Activated CD8-positive, alpha-beta T cell treated with anti-CD3 and anti-CD28 coated beads for 36 hours (primary cell): ENCODE measurements at regions not wholly inside any gene's neighbourhood (a gene's known extent, or its start where the extent isn't known, plus 50 kb on each side); places are given as distances from the start of the nearest gene placed in this dataset.
"Not testable (repeated sequence)": the region's sequence is repeated elsewhere in the genome, so short reads cannot be mapped to it uniquely, and the experiment has no call there.

ENCODE experiments used
- ATAC-seq: fragments of 200-7000 bp; cut with Tn5 transposase; one replicate; pipeline ENCODE4 v1.10.0; 2021; ENCODE audit warnings: mild to moderate bottlenecking, moderate library complexity
- CTCF ChIA-PET: fragments of 350-600 bp; sonication (Branson Sonifier 250); formaldehyde crosslinking; loops from one replicate; lab custom pipeline; 2021; ENCODE audit warnings: antibody characterized with exemption; lab: Charles Lee
- POLR2A ChIA-PET: fragments of 350-600 bp; sonication (Branson Sonifier 250); formaldehyde crosslinking; loops from one replicate; lab custom pipeline; 2021; ENCODE audit warnings: antibody characterized with exemption; lab: Charles Lee
- DNase-seq: peaks from one replicate; pipeline ENCODE4 v3.0.0-alpha.2; 2020
- H3K27ac Mint-ChIP-seq: one replicate; pipeline ENCODE4 v1.8.0; 2021; ENCODE audit warnings: mild to moderate bottlenecking, mixed read lengths
- H3K27me3 Mint-ChIP-seq: one replicate; pipeline ENCODE4 v1.8.0; 2021; ENCODE audit warnings: mixed read lengths
- H3K36me3 Mint-ChIP-seq: one replicate; pipeline ENCODE4 v1.8.0; 2021; ENCODE audit warnings: low read depth, mixed read lengths
- H3K4me1 Mint-ChIP-seq: one replicate; pipeline ENCODE4 v1.8.0; 2021; ENCODE audit warnings: low read depth, mixed read lengths
- H3K4me3 Mint-ChIP-seq: one replicate; pipeline ENCODE4 v1.8.0; 2021; ENCODE audit warnings: mild to moderate bottlenecking, moderate library complexity, mixed read lengths
- H3K9me3 Mint-ChIP-seq: one replicate; pipeline ENCODE4 v1.8.0; 2021; ENCODE audit warnings: mixed read lengths
- intact Hi-C: fragments of 100-400 bp; cut with micrococcal nuclease; formaldehyde crosslinking; loops from one replicate; pipeline ENCODE4 v1.10.0; 2022
- TF ChIP-seq, protein P1 (sequence below): fragments of 200-600 bp; IDR thresholded peaks from one replicate; pipeline ENCODE4 v1.8.0; 2022; ENCODE audit warnings: antibody characterized with exemption, mild to moderate bottlenecking

- ChIA-PET POLR2A (no interaction called here), CTCF (interaction anchor here (0.6 kb wide), 1 partner anchor 1525 kb away, joined by 3 read pairs; no protein-coding TSS in a partner anchor)
- Mint-ChIP-seq H3K4me1 (no peaks in the 10 kb centered on the region), H3K9me3 (no peaks in the 10 kb centered on the region), H3K4me3 (no peak overlapping the region), H3K27ac (no peak overlapping the region), H3K27me3 (peaks cover 9% of the 10 kb centered on the region), H3K36me3 (no peaks in the 10 kb centered on the region)
- TF ChIP-seq, protein P1, sequence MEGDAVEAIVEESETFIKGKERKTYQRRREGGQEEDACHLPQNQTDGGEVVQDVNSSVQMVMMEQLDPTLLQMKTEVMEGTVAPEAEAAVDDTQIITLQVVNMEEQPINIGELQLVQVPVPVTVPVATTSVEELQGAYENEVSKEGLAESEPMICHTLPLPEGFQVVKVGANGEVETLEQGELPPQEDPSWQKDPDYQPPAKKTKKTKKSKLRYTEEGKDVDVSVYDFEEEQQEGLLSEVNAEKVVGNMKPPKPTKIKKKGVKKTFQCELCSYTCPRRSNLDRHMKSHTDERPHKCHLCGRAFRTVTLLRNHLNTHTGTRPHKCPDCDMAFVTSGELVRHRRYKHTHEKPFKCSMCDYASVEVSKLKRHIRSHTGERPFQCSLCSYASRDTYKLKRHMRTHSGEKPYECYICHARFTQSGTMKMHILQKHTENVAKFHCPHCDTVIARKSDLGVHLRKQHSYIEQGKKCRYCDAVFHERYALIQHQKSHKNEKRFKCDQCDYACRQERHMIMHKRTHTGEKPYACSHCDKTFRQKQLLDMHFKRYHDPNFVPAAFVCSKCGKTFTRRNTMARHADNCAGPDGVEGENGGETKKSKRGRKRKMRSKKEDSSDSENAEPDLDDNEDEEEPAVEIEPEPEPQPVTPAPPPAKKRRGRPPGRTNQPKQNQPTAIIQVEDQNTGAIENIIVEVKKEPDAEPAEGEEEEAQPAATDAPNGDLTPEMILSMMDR, result no peak
- DNase-seq (no peak), ATAC-seq (no peak)
- intact Hi-C loops, result no loop called here
Measured at GRCh38 chr12:3417937-3418462, 73.0 kb upstream of the PRMT8 start.

- Mint-ChIP-seq H3K9me3 (no peaks in the 10 kb centered on the region), H3K27ac (no peak overlapping the region), H3K27me3 (peaks cover 9% of the 10 kb centered on the region), H3K4me3 (no peak overlapping the region), H3K4me1 (no peaks in the 10 kb centered on the region), H3K36me3 (no peaks in the 10 kb centered on the region)
- DNase-seq, result no peak
- CTCF ChIA-PET, result no interaction called here
- POLR2A ChIA-PET, result no interaction called here
- intact Hi-C loops, result no loop called here
- no peak for ATAC-seq
- TF ChIP-seq, protein P1, result no peak
Measured at GRCh38 chr12:3418609-3419390, 72.2 kb upstream of the PRMT8 start.

GRCh38 chr12:3419558-3419957 is 71.4 kb upstream of the PRMT8 start:
- H3K4me3 Mint-ChIP-seq, result no peak overlapping the region
- TF ChIP-seq, protein P1, result no peak
- H3K27me3 Mint-ChIP-seq, result peaks cover 11% of the 10 kb centered on the region
- DNase-seq (no peak), ATAC-seq (no peak)
- ChIA-PET POLR2A (no interaction called here), CTCF (no interaction called here)
- intact Hi-C loops, result no loop called here
- H3K4me1 Mint-ChIP-seq, result no peaks in the 10 kb centered on the region
- H3K27ac Mint-ChIP-seq, result no peak overlapping the region
- H3K36me3 Mint-ChIP-seq, result no peaks in the 10 kb centered on the region
- no peaks in the 10 kb centered on the region for H3K9me3 Mint-ChIP-seq

GRCh38 chr12:3420693-3421092 is 70.3 kb upstream of the PRMT8 start:
- Mint-ChIP-seq H3K9me3 (no peaks in the 10 kb centered on the region), H3K4me3 (no peak overlapping the region), H3K36me3 (no peaks in the 10 kb centered on the region), H3K4me1 (no peaks in the 10 kb centered on the region), H3K27ac (no peak overlapping the region), H3K27me3 (peaks cover 9% of the 10 kb centered on the region)
- TF ChIP-seq, protein P1, result no peak
- ATAC-seq, result no peak
- DNase-seq, result no peak
- intact Hi-C loops, result no loop called here
- CTCF ChIA-PET, result no interaction called here
- POLR2A ChIA-PET, result interaction anchor here (1.0 kb wide), 1 partner anchor 15 kb away, joined by 3 read pairs; no protein-coding TSS in a partner anchor

DNA sequence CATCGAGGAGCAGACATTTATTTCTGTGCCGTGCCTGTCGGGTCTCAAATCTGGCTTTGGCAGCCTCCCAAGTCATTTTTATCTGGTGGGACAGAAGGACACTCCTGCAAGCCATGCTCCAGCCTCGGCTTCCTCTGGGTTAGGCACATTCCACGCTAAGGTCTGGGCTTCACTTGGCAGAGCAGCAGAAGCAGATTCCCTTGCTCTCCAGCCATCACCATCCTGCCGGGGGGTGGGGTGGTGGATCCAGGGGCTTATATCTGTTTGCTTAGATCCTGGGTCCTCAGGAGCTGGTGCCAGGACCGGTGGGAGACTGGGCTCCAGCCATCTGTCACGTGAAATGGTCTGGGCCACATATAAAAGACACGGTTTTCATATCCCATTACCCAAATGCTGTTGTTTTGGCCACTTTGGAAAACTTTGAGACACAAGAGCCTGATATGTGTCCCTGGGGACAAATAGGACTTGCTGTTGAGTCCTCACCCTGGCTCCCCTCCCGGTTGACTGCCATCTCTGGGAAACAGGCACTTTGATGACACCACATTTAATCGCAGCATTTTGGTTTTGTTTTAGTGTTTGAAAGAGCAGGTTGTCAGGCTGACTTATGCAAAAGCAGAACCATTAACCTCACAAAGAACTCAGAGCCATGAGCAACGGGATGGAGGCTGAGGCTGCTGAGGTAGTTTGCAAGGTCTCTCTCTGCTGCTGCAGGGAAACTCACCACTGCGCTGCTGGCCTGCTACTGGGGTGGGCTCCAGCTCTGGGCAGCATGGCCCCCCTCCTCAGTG is 69.6 kb upstream of the PRMT8 start:
- intact Hi-C loops, result no loop called here
- TF ChIP-seq, protein P1, result no peak
- H3K27ac Mint-ChIP-seq, result no peak overlapping the region
- H3K9me3 Mint-ChIP-seq, result no peaks in the 10 kb centered on the region
- no peak for DNase-seq
- peaks cover 9% of the 10 kb centered on the region for H3K27me3 Mint-ChIP-seq
- H3K4me3 Mint-ChIP-seq, result no peak overlapping the region
- no peaks in the 10 kb centered on the region for H3K36me3 Mint-ChIP-seq
- ATAC-seq, result no peak
- ChIA-PET CTCF (interaction anchor here (1.3 kb wide), 1 partner anchor 121 kb away, joined by 4 read pairs; no protein-coding TSS in a partner anchor), POLR2A (no interaction called here)
- H3K4me1 Mint-ChIP-seq, result no peaks in the 10 kb centered on the region

GRCh38 chr12:3424796-3425195 is 66.2 kb upstream of the PRMT8 start:
- H3K27me3 Mint-ChIP-seq, result peaks cover 11% of the 10 kb centered on the region
- H3K27ac Mint-ChIP-seq, H3K4me1 Mint-ChIP-seq, H3K9me3 Mint-ChIP-seq, intact Hi-C loops, H3K4me3 Mint-ChIP-seq, H3K36me3 Mint-ChIP-seq, POLR2A ChIA-PET, ATAC-seq, DNase-seq: not testable (repeated sequence)
- CTCF ChIA-PET, result interaction anchor here (1.4 to 1.8 kb wide), 2 partner anchors 125 to 150 kb away, joined by 3 to 7 read pairs; no protein-coding TSS in a partner anchor
